GM23338 (cell line): ENCODE measurements at regions not wholly inside any gene's neighbourhood (a gene's known extent, or its start where the extent isn't known, plus 50 kb on each side); places are given as distances from the start of the nearest gene placed in this dataset.

Source experiments
- NANOG ChIP-seq: IDR thresholded peaks from 2 replicates; pipeline ENCODE4 v1.6.1; 2016; ENCODE audit warnings: antibody characterized with exemption, borderline replicate concordance
- POLR2AphosphoS5 ChIP-seq: IDR thresholded peaks from 2 replicates; pipeline ENCODE4 v1.6.1; 2016; ENCODE audit warnings: antibody characterized with exemption, low read depth
- ZNF114 ChIP-seq: fragments of 250-450 bp; sonication (Bioruptor Pico); IDR thresholded peaks from 2 replicates; pipeline ENCODE4 v1.5.0; 2020; ENCODE audit warnings: mild to moderate bottlenecking, moderate library complexity
- TF ChIP-seq, protein P1 (sequence below): IDR thresholded peaks from one replicate; pipeline ENCODE4 v1.6.1; 2018; ENCODE audit warnings: antibody characterized with exemption; ENCODE audit not compliant: unreplicated experiment
- TF ChIP-seq, protein P2 (sequence below), 2 experiments: fragments of 200-600 bp in 1 of 2; sonication (generic) in 1 of 2; conservative IDR thresholded peaks; 2 replicates each; pipeline versions ENCODE4 v1.5.1 to v1.6.1; 2016 to 2017; ENCODE audit warnings: antibody characterized with exemption in 2 of 2, low read depth in 2 of 2, mild to moderate bottlenecking in 2 of 2, moderate library complexity in 1 of 2
- TF ChIP-seq, protein P3 (sequence below): IDR thresholded peaks from 2 replicates; pipeline ENCODE4 v1.6.1; 2016; ENCODE audit warnings: antibody characterized with exemption

DNA sequence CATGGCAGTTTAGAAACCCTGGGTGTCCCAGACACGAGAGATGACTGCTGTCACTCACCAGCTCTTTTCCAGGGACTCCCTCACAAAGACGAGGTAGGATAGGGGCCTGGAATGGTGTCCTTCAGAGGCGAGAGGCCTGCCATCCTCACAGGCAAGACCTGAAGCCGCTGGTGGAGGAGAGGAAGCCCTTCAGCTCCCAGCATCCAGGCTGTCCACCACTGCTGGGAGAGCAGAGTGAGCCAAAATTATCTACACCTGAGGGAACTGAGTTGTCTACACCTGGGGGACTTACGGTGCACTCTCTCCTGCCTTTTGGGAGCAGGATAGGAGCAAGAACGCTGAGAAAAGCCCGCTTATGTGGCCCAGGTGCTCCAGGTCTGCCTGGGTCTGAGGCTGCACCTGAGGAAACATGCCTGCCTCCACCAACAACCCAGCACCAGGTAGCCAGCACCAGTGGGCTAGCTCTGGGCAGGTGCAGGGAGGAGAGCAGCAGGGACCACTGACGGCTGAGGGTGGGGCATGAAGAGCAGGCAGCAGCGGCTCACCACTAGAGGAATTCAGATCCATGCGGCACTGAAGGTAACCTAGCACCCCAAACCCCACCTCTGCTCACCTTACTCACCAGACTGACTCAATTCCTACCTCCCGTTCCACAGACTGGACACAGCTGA, 357.2 kb downstream of the SH2D4B start:
- TF ChIP-seq, protein P1, sequence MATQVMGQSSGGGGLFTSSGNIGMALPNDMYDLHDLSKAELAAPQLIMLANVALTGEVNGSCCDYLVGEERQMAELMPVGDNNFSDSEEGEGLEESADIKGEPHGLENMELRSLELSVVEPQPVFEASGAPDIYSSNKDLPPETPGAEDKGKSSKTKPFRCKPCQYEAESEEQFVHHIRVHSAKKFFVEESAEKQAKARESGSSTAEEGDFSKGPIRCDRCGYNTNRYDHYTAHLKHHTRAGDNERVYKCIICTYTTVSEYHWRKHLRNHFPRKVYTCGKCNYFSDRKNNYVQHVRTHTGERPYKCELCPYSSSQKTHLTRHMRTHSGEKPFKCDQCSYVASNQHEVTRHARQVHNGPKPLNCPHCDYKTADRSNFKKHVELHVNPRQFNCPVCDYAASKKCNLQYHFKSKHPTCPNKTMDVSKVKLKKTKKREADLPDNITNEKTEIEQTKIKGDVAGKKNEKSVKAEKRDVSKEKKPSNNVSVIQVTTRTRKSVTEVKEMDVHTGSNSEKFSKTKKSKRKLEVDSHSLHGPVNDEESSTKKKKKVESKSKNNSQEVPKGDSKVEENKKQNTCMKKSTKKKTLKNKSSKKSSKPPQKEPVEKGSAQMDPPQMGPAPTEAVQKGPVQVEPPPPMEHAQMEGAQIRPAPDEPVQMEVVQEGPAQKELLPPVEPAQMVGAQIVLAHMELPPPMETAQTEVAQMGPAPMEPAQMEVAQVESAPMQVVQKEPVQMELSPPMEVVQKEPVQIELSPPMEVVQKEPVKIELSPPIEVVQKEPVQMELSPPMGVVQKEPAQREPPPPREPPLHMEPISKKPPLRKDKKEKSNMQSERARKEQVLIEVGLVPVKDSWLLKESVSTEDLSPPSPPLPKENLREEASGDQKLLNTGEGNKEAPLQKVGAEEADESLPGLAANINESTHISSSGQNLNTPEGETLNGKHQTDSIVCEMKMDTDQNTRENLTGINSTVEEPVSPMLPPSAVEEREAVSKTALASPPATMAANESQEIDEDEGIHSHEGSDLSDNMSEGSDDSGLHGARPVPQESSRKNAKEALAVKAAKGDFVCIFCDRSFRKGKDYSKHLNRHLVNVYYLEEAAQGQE = no peak
- TF ChIP-seq, protein P2, sequence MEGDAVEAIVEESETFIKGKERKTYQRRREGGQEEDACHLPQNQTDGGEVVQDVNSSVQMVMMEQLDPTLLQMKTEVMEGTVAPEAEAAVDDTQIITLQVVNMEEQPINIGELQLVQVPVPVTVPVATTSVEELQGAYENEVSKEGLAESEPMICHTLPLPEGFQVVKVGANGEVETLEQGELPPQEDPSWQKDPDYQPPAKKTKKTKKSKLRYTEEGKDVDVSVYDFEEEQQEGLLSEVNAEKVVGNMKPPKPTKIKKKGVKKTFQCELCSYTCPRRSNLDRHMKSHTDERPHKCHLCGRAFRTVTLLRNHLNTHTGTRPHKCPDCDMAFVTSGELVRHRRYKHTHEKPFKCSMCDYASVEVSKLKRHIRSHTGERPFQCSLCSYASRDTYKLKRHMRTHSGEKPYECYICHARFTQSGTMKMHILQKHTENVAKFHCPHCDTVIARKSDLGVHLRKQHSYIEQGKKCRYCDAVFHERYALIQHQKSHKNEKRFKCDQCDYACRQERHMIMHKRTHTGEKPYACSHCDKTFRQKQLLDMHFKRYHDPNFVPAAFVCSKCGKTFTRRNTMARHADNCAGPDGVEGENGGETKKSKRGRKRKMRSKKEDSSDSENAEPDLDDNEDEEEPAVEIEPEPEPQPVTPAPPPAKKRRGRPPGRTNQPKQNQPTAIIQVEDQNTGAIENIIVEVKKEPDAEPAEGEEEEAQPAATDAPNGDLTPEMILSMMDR (conservative IDR thresholded peaks at IDR 0.05; ENCODE audit: low read depth in 2 of 2) = no peak
- TF ChIP-seq POLR2AphosphoS5 = no peak
- no peak for TF ChIP-seq ZNF114 (CRISPR knock-in tag)
- no peak for TF ChIP-seq NANOG
- TF ChIP-seq, protein P3, sequence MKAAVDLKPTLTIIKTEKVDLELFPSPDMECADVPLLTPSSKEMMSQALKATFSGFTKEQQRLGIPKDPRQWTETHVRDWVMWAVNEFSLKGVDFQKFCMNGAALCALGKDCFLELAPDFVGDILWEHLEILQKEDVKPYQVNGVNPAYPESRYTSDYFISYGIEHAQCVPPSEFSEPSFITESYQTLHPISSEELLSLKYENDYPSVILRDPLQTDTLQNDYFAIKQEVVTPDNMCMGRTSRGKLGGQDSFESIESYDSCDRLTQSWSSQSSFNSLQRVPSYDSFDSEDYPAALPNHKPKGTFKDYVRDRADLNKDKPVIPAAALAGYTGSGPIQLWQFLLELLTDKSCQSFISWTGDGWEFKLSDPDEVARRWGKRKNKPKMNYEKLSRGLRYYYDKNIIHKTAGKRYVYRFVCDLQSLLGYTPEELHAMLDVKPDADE = no peak
